Endodermal cell (in vitro differentiated cells): ENCODE measurements at regions not wholly inside any gene's neighbourhood (a gene's known extent, or its start where the extent isn't known, plus 50 kb on each side); places are given as distances from the start of the nearest gene placed in this dataset.
"Not testable (repeated sequence)": the region's sequence is repeated elsewhere in the genome, so short reads cannot be mapped to it uniquely, and the experiment has no call there.

ENCODE experiments used
- DNase-seq: peaks from one replicate; pipeline ENCODE4 v3.0.0-alpha.2; 2017
- H3K27ac ChIP-seq: 2 replicates; pipeline ENCODE4 v1.5.1; 2013; ENCODE audit warnings: mild to moderate bottlenecking, low read depth, low read length, moderate library complexity
- H3K27me3 ChIP-seq: 2 replicates; pipeline ENCODE4 v1.6.1; 2013; ENCODE audit warnings: mild to moderate bottlenecking, low read length, moderate library complexity; ENCODE audit not compliant: insufficient read depth, control insufficient read depth, poor library complexity, severe bottlenecking
- H3K36me3 ChIP-seq: 2 replicates; pipeline ENCODE4 v1.7.0; 2013; ENCODE audit warnings: mild to moderate bottlenecking, low read length, moderate library complexity; ENCODE audit not compliant: control insufficient read depth, insufficient read depth
- H3K4me1 ChIP-seq: one replicate; pipeline ENCODE4 v1.7.0; 2013; ENCODE audit warnings: low read length; ENCODE audit not compliant: control insufficient read depth, insufficient read depth
- H3K4me3 ChIP-seq: 2 replicates; pipeline ENCODE4 v1.5.1; 2013; ENCODE audit warnings: mild to moderate bottlenecking, low read length, moderate library complexity
- H3K9ac ChIP-seq: 2 replicates; pipeline ENCODE4 v1.6.1; 2013; ENCODE audit warnings: mild to moderate bottlenecking, low read length, moderate library complexity; ENCODE audit not compliant: poor library complexity, severe bottlenecking; ENCODE audit errors: extremely low read depth
- H3K9me3 ChIP-seq: 2 replicates; pipeline ENCODE4 v1.6.1; 2013; ENCODE audit warnings: mild to moderate bottlenecking, low read length, moderate library complexity; ENCODE audit not compliant: control insufficient read depth
- H3K27ac Mint-ChIP-seq: 2 replicates; pipeline ENCODE4 v1.8.0; 2020; ENCODE audit warnings: mixed read lengths
- H3K27me3 Mint-ChIP-seq: 2 replicates; pipeline ENCODE4 v1.8.0; 2021; ENCODE audit warnings: mild to moderate bottlenecking, mixed read lengths; ENCODE audit not compliant: insufficient read depth
- H3K36me3 Mint-ChIP-seq: 2 replicates; pipeline ENCODE4 v1.8.0; 2020; ENCODE audit warnings: low read depth, mixed read lengths
- H3K4me1 Mint-ChIP-seq: 2 replicates; pipeline ENCODE4 v1.8.0; 2020; ENCODE audit warnings: mixed read lengths
- H3K4me3 Mint-ChIP-seq: 2 replicates; pipeline ENCODE4 v1.8.0; 2020; ENCODE audit warnings: mild to moderate bottlenecking, moderate library complexity, mixed read lengths
- H3K9me3 Mint-ChIP-seq: 2 replicates; pipeline ENCODE4 v1.8.0; 2020; ENCODE audit warnings: mild to moderate bottlenecking, mixed read lengths
- WGBS, 2 experiments: methylation state at CpG; one replicate each; pipeline versions ENCODE4 v1.1.5 to v1.1.7; 2013; ENCODE audit warnings: missing lambda C conversion rate in 2 of 2, mixed read lengths in 1 of 2; ENCODE audit not compliant: insufficient coverage in 1 of 2, insufficient read length in 1 of 2; 5-methylcytosine and 5-hydroxymethylcytosine counted together

- H3K27ac ChIP-seq, H3K4me1 Mint-ChIP-seq, H3K27me3 ChIP-seq, H3K27me3 Mint-ChIP-seq, DNase-seq, H3K9me3 ChIP-seq, H3K4me3 Mint-ChIP-seq, H3K9ac ChIP-seq, H3K36me3 ChIP-seq, H3K9me3 Mint-ChIP-seq, H3K4me3 ChIP-seq, H3K4me1 ChIP-seq, H3K27ac Mint-ChIP-seq: not testable (repeated sequence)
- 89% methylated on average over 1 of the region's 6 CpGs; no CpG with 5 or more reads in 1 of the 2 experiments for WGBS, 2 experiments
- peaks cover 15% of the 10 kb centered on the region for H3K36me3 Mint-ChIP-seq
These were observed 61.0 kb downstream of the SPDYE17 start for GRCh38 chr7:76971201-76971600.

GRCh38 chr7:76969892-76970291, 62.3 kb downstream of the SPDYE17 start:
- not testable (repeated sequence) for H3K27ac ChIP-seq, H3K4me1 Mint-ChIP-seq, DNase-seq, H3K4me3 ChIP-seq, H3K4me3 Mint-ChIP-seq, H3K27ac Mint-ChIP-seq, H3K9me3 Mint-ChIP-seq, H3K27me3 ChIP-seq, H3K9me3 ChIP-seq, H3K36me3 ChIP-seq, H3K9ac ChIP-seq, H3K27me3 Mint-ChIP-seq, H3K4me1 ChIP-seq
- peaks cover 15% of the 10 kb centered on the region for H3K36me3 Mint-ChIP-seq
- 92% methylated on average over 1 of the region's 7 CpGs; no CpG with 5 or more reads in 1 of the 2 experiments for WGBS, 2 experiments

GRCh38 chr7:76965731-76966548, 66.2 kb downstream of the SPDYE17 start:
- not testable (repeated sequence) for H3K27ac ChIP-seq, H3K4me1 ChIP-seq, H3K36me3 ChIP-seq, H3K27ac Mint-ChIP-seq, H3K36me3 Mint-ChIP-seq, H3K4me3 ChIP-seq, H3K9me3 ChIP-seq, H3K9me3 Mint-ChIP-seq, H3K4me3 Mint-ChIP-seq, H3K4me1 Mint-ChIP-seq, H3K27me3 Mint-ChIP-seq, H3K9ac ChIP-seq, H3K27me3 ChIP-seq
- no CpG with 5 or more reads among the region's 17 CpGs for WGBS, 2 experiments
- DNase-seq, result peak; percentile 0

DNA sequence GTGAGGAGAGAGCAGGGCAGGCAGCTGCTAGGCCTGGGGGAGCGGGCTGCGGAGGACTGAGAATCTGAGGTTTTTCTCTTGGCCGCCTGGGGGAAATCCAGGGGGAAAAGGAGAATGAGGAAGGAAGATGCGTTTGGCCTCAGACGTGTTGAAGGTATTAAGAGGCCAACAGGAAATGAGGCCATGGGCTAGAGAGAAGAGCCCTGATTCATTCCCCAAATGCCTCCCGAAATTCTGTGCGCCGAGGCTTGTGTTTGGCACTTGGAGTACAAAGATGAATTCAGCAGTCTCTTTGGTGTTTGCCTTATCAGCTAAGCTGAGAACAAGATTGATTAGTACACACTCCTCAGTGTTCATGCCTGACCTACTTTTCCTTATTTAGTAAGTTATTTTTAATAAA, 68.1 kb downstream of the SPDYE17 start:
- not testable (repeated sequence) for H3K4me3 Mint-ChIP-seq

GRCh38 chr7:76963061-76963460, 69.1 kb downstream of the SPDYE17 start:
- not testable (repeated sequence) for H3K4me3 Mint-ChIP-seq, DNase-seq, H3K4me1 Mint-ChIP-seq, H3K27me3 ChIP-seq, H3K4me3 ChIP-seq, H3K4me1 ChIP-seq, H3K9ac ChIP-seq, H3K9me3 Mint-ChIP-seq, H3K36me3 Mint-ChIP-seq, H3K9me3 ChIP-seq, H3K36me3 ChIP-seq, H3K27ac Mint-ChIP-seq, H3K27ac ChIP-seq, H3K27me3 Mint-ChIP-seq
- WGBS, 2 experiments, result 92% methylated on average over 4 of the region's 7 CpGs; no CpG with 5 or more reads in 1 of the 2 experiments

More for the DNA sequence above, 68.1 kb downstream of the SPDYE17 start:
- not testable (repeated sequence) for H3K27ac ChIP-seq, H3K4me3 ChIP-seq, H3K4me1 ChIP-seq, H3K27me3 ChIP-seq, H3K9me3 ChIP-seq, H3K9ac ChIP-seq, H3K4me1 Mint-ChIP-seq, H3K27me3 Mint-ChIP-seq, H3K36me3 ChIP-seq, H3K36me3 Mint-ChIP-seq, DNase-seq, H3K27ac Mint-ChIP-seq, H3K9me3 Mint-ChIP-seq
- no CpG with 5 or more reads among the region's 8 CpGs for WGBS, 2 experiments

DNA sequence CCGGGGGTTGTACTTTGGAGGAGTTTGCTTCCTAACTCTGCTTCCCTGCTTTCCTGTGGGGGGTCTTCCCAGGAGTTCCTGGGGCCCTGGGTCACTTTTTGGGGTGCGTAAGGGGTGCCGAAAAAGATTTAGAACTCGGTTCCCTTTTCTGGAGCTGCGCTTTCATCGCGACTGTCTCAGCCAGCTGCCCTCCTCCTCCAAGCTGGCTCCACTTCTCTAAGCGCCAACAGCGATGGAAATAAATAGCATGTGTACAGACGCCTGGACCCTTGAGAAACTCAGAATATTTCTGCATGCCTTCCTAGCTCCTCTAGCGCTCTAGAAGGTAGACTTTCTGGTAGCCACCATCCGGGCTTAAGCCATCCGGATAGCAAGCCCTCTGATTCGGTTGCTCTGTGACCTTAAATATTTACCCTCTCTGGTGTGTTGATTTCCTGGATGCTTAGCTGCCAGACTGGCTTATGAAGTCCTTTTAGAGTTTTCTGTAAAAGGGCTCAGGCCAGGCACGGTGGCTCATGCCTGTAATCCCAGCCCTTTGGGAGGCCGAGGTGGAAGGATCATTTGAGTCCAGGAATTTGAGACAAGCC, 71.7 kb downstream of the SPDYE17 start:
- H3K9ac ChIP-seq, H3K4me1 ChIP-seq, H3K27ac Mint-ChIP-seq, H3K36me3 Mint-ChIP-seq, H3K9me3 Mint-ChIP-seq, H3K4me3 Mint-ChIP-seq, H3K4me1 Mint-ChIP-seq, DNase-seq, H3K9me3 ChIP-seq, H3K36me3 ChIP-seq, H3K27me3 Mint-ChIP-seq, H3K27me3 ChIP-seq, H3K4me3 ChIP-seq, H3K27ac ChIP-seq: not testable (repeated sequence)
- WGBS, 2 experiments, result no CpG with 5 or more reads among the region's 16 CpGs
